NB4 (cell line): ENCODE measurements at regions not wholly inside any gene's neighbourhood (a gene's known extent, or its start where the extent isn't known, plus 50 kb on each side); places are given as distances from the start of the nearest gene placed in this dataset.

ENCODE experiments used
- DNase-seq: peaks from one replicate; pipeline ENCODE4 v3.0.0; 2010; ENCODE audit warnings: low read depth
- H3K4me3 ChIP-seq: one replicate; pipeline ENCODE4 v1.5.1; 2011; ENCODE audit warnings: mild to moderate bottlenecking, low read depth, low read length, moderate library complexity
- MYC ChIP-seq: IDR thresholded peaks from 2 replicates; pipeline ENCODE4 v1.6.1; 2011; ENCODE audit warnings: low read depth, low read length
- POLR2A ChIP-seq: IDR thresholded peaks from 2 replicates; pipeline ENCODE4 v1.6.1; 2011; ENCODE audit warnings: mild to moderate bottlenecking; ENCODE audit not compliant: insufficient read length; ENCODE audit errors: extremely low read depth
- TF ChIP-seq, protein P1 (sequence below): IDR thresholded peaks from 2 replicates; pipeline ENCODE4 v1.6.1; 2011; ENCODE audit warnings: low read depth, low read length
- TF ChIP-seq, protein P2 (sequence below): IDR thresholded peaks from one replicate; pipeline ENCODE4 v1.5.1; 2012; ENCODE audit warnings: low read depth, low read length

GRCh38 chr4:140271553-140271952 lies 101.9 kb upstream of the SCOC start:
- no peak overlapping the region for H3K4me3 ChIP-seq
- TF ChIP-seq MYC (no peak), POLR2A (no peak)
- TF ChIP-seq, protein P1, sequence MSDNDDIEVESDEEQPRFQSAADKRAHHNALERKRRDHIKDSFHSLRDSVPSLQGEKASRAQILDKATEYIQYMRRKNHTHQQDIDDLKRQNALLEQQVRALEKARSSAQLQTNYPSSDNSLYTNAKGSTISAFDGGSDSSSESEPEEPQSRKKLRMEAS = no peak
- TF ChIP-seq, protein P2, sequence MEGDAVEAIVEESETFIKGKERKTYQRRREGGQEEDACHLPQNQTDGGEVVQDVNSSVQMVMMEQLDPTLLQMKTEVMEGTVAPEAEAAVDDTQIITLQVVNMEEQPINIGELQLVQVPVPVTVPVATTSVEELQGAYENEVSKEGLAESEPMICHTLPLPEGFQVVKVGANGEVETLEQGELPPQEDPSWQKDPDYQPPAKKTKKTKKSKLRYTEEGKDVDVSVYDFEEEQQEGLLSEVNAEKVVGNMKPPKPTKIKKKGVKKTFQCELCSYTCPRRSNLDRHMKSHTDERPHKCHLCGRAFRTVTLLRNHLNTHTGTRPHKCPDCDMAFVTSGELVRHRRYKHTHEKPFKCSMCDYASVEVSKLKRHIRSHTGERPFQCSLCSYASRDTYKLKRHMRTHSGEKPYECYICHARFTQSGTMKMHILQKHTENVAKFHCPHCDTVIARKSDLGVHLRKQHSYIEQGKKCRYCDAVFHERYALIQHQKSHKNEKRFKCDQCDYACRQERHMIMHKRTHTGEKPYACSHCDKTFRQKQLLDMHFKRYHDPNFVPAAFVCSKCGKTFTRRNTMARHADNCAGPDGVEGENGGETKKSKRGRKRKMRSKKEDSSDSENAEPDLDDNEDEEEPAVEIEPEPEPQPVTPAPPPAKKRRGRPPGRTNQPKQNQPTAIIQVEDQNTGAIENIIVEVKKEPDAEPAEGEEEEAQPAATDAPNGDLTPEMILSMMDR = no peak
- no peak for DNase-seq

GRCh38 chr4:140269369-140269768 lies 104.1 kb upstream of the SCOC start:
- H3K4me3 ChIP-seq = no peak overlapping the region
- DNase-seq = no peak
- TF ChIP-seq, protein P1 = no peak
- TF ChIP-seq MYC (no peak), POLR2A (no peak)
- TF ChIP-seq, protein P2 = no peak

DNA sequence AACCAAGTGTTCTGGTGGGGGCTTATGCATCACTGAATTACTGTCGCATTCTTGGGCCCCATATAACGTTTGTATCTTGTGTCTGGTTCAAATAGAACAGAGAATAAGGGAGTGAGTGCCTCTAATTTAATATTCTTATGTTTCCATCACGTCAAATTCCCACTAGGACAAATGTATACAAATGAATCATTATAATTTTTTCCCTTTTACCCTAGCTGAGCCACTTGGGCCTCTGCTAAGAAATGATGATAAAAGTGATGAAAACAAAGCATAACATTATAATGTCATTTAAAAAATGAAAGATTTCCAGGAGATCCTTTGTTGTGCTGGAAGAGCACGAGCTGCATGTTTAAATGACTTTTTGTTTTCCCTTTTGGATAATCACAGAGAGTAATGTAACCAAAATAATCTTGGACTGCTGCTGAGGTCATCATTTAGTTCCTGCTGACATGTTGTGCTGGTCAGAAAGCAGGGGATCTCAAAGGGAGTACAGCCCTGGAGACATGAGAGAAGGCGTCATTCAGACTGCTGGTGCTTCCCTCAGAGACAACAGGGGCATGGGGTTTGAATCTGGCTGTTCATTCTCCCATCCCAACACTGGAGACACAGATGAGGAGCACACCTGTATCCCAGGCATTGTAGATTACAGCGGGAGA lies 105.1 kb upstream of the SCOC start:
- TF ChIP-seq MYC (no peak), POLR2A (no peak)
- TF ChIP-seq, protein P1 = no peak
- TF ChIP-seq, protein P2 = no peak
- no peak for DNase-seq
- H3K4me3 ChIP-seq = no peak overlapping the region

- no peak for DNase-seq
- TF ChIP-seq POLR2A (no peak), MYC (no peak)
- TF ChIP-seq, protein P2 = no peak
- TF ChIP-seq, protein P1 = no peak
- H3K4me3 ChIP-seq = no peak overlapping the region
Measured at GRCh38 chr4:140267576-140267975, 105.9 kb upstream of the SCOC start.

GRCh38 chr4:140266958-140267568 lies 106.4 kb upstream of the SCOC start:
- no peak for TF ChIP-seq MYC
- no peak for DNase-seq

GRCh38 chr4:140260227-140260626 lies 106.2 kb upstream of the MAML3 start:
- no peak overlapping the region for H3K4me3 ChIP-seq
- DNase-seq = no peak
- TF ChIP-seq, protein P2 = no peak
- TF ChIP-seq MYC (no peak), POLR2A (no peak)
- TF ChIP-seq, protein P1 = no peak

More at GRCh38 chr4:140266958-140267568, 106.4 kb upstream of the SCOC start:
- H3K4me3 ChIP-seq = no peak overlapping the region
